ENCODE measurements at regions not wholly inside any gene's neighbourhood (a gene's known extent, or its start where the extent isn't known, plus 50 kb on each side); places are given as distances from the start of the nearest gene placed in this dataset.

DNA sequence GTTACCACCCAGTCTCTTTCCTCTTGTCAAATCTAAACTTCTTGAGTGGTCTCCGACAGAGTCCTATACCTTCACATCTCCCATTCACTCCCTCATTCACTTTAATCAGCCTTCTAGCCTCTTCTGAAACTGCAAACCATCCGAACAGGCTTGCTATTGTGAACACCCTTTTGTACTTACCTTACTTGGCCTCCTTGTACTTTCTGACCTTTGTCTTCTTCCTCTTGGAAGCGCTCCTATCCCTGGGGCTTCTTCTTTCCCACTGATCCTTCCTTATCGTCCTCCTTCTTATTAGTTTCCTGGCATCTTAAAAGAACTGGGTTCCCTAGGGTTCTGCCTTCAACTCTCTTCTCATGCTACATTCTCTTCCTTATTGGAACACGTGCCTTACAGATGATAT lies 76.9 kb upstream of the HIF1A start (continued):
- TF ChIP-seq, protein P1, sequence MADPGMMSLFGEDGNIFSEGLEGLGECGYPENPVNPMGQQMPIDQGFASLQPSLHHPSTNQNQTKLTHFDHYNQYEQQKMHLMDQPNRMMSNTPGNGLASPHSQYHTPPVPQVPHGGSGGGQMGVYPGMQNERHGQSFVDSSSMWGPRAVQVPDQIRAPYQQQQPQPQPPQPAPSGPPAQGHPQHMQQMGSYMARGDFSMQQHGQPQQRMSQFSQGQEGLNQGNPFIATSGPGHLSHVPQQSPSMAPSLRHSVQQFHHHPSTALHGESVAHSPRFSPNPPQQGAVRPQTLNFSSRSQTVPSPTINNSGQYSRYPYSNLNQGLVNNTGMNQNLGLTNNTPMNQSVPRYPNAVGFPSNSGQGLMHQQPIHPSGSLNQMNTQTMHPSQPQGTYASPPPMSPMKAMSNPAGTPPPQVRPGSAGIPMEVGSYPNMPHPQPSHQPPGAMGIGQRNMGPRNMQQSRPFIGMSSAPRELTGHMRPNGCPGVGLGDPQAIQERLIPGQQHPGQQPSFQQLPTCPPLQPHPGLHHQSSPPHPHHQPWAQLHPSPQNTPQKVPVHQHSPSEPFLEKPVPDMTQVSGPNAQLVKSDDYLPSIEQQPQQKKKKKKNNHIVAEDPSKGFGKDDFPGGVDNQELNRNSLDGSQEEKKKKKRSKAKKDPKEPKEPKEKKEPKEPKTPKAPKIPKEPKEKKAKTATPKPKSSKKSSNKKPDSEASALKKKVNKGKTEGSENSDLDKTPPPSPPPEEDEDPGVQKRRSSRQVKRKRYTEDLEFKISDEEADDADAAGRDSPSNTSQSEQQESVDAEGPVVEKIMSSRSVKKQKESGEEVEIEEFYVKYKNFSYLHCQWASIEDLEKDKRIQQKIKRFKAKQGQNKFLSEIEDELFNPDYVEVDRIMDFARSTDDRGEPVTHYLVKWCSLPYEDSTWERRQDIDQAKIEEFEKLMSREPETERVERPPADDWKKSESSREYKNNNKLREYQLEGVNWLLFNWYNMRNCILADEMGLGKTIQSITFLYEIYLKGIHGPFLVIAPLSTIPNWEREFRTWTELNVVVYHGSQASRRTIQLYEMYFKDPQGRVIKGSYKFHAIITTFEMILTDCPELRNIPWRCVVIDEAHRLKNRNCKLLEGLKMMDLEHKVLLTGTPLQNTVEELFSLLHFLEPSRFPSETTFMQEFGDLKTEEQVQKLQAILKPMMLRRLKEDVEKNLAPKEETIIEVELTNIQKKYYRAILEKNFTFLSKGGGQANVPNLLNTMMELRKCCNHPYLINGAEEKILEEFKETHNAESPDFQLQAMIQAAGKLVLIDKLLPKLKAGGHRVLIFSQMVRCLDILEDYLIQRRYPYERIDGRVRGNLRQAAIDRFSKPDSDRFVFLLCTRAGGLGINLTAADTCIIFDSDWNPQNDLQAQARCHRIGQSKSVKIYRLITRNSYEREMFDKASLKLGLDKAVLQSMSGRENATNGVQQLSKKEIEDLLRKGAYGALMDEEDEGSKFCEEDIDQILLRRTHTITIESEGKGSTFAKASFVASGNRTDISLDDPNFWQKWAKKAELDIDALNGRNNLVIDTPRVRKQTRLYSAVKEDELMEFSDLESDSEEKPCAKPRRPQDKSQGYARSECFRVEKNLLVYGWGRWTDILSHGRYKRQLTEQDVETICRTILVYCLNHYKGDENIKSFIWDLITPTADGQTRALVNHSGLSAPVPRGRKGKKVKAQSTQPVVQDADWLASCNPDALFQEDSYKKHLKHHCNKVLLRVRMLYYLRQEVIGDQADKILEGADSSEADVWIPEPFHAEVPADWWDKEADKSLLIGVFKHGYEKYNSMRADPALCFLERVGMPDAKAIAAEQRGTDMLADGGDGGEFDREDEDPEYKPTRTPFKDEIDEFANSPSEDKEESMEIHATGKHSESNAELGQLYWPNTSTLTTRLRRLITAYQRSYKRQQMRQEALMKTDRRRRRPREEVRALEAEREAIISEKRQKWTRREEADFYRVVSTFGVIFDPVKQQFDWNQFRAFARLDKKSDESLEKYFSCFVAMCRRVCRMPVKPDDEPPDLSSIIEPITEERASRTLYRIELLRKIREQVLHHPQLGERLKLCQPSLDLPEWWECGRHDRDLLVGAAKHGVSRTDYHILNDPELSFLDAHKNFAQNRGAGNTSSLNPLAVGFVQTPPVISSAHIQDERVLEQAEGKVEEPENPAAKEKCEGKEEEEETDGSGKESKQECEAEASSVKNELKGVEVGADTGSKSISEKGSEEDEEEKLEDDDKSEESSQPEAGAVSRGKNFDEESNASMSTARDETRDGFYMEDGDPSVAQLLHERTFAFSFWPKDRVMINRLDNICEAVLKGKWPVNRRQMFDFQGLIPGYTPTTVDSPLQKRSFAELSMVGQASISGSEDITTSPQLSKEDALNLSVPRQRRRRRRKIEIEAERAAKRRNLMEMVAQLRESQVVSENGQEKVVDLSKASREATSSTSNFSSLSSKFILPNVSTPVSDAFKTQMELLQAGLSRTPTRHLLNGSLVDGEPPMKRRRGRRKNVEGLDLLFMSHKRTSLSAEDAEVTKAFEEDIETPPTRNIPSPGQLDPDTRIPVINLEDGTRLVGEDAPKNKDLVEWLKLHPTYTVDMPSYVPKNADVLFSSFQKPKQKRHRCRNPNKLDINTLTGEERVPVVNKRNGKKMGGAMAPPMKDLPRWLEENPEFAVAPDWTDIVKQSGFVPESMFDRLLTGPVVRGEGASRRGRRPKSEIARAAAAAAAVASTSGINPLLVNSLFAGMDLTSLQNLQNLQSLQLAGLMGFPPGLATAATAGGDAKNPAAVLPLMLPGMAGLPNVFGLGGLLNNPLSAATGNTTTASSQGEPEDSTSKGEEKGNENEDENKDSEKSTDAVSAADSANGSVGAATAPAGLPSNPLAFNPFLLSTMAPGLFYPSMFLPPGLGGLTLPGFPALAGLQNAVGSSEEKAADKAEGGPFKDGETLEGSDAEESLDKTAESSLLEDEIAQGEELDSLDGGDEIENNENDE (IDR thresholded peaks at IDR 0.05; ENCODE audit: insufficient replicate concordance, low read length) = no peak
- TF ChIP-seq RNF2 (IDR thresholded peaks at IDR 0.05; ENCODE audit: borderline replicate concordance, low read depth, low read length, missing control alignments, poor library complexity, severe bottlenecking) = no peak
- TF ChIP-seq KDM5A (IDR thresholded peaks at IDR 0.05; ENCODE audit: low read length) = no peak
- TF ChIP-seq CEBPB (IDR thresholded peaks at IDR 0.05; ENCODE audit: low read depth, low read length) = no peak
- no peak for TF ChIP-seq CHD2 (IDR thresholded peaks at IDR 0.05; ENCODE audit: low read length)

Measured in H1 (cell line).